ENCODE measurements at regions not wholly inside any gene's neighbourhood (a gene's known extent, or its start where the extent isn't known, plus 50 kb on each side); places are given as distances from the start of the nearest gene placed in this dataset.
A peak's percentile ranks its signal among the peaks of the same experiment; 100 is the strongest.

DNA sequence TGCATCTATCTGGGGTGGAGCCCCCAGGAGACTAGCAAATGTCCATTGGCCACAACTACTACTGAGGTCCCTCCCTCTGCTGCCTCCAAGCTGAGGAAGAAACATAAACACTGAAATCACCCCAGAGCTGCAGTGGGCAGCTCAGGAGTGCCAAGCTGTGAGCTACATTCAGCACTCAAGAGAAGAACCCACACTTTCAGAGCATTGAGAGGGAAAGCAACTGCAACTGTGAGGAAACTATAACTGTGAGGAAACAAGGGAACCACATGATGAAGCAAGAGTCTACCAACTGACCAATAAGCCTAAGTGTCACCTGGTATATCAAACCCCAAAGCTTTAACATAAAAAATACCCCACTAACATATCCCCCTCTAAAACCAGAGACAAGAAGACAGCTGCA, 373.5 kb upstream of the TACR3 start:
- peaks cover 0 to 4% (median 0%) of the 10 kb centered on the region in 4 donors for H3K9me3 ChIP-seq
- ATAC-seq (no peak), DNase-seq (no peak)
- H3K36me3 ChIP-seq = no peaks in the 10 kb centered on the region
- intact Hi-C loops (cut with DNase I) = no loop called here
- H3K4me3 ChIP-seq = no peak overlapping the region
- H3K27ac ChIP-seq = no peak overlapping the region
- no peak for TF ChIP-seq CTCF (IDR thresholded peaks at IDR 0.05)
- TF ChIP-seq POLR2A (IDR thresholded peaks at IDR 0.05) = no peak
- H3K4me1 ChIP-seq = no peaks in the 10 kb centered on the region
- H3K27me3 ChIP-seq = no peaks in the 10 kb centered on the region

DNA sequence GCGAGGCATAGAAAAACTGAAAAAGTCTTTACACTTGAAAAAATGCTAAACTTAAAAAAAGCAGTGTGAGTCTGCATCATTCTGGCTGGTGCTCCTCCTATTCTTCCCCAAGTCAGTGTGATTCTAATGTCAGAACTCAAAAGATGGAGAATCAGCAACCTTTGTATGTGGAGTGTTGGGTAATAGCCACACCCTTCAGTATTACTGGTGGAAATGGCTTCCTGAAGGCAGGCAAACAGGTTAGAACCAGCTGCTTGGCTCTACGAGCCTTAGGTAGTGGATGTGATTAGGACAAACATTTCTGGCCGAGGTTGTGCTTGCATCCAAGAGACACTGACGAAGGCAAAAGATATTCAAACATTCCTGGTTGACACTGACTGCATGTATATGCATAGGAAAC, 353.4 kb upstream of the TACR3 start:
- H3K9me3 ChIP-seq = no peaks in the 10 kb centered on the region
- no peaks in the 10 kb centered on the region for H3K4me1 ChIP-seq
- DNase-seq (no peak), ATAC-seq (no peak)
- H3K27me3 ChIP-seq = no peaks in the 10 kb centered on the region
- intact Hi-C loops (cut with DNase I) = no loop called here
- 35% methylated on average over 4 of the region's 4 CpGs for WGBS (ENCODE audit: insufficient coverage, low coverage, low lambda C conversion rate, missing lambda C conversion rate)
- H3K4me3 ChIP-seq = no peak overlapping the region
- H3K36me3 ChIP-seq = no peaks in the 10 kb centered on the region
- no peak for TF ChIP-seq POLR2A (IDR thresholded peaks at IDR 0.05)
- TF ChIP-seq CTCF (IDR thresholded peaks at IDR 0.05) = no peak
- no peak overlapping the region for H3K27ac ChIP-seq

- no peaks in the 10 kb centered on the region for H3K36me3 ChIP-seq
- no peaks in the 10 kb centered on the region for H3K27me3 ChIP-seq
- ATAC-seq (no peak), DNase-seq (no peak)
- WGBS (ENCODE audit: insufficient coverage, low coverage, low lambda C conversion rate, missing lambda C conversion rate) = 72% methylated on average over 2 of the region's 2 CpGs
- no peak for TF ChIP-seq POLR2A (IDR thresholded peaks at IDR 0.05)
- TF ChIP-seq CTCF (IDR thresholded peaks at IDR 0.05) = no peak
- H3K27ac ChIP-seq = no peak overlapping the region
- no peaks in the 10 kb centered on the region for H3K9me3 ChIP-seq
- intact Hi-C loops (cut with DNase I) = loop anchor here in 1 of 2 donors (10.0 kb wide), 1 partner anchor 468 kb away; no protein-coding TSS in a partner anchor
- no peak overlapping the region for H3K4me3 ChIP-seq
- H3K4me1 ChIP-seq = no peaks in the 10 kb centered on the region
Observed at GRCh38 chr4:104066533-104066932, 346.7 kb upstream of the TACR3 start.

DNA sequence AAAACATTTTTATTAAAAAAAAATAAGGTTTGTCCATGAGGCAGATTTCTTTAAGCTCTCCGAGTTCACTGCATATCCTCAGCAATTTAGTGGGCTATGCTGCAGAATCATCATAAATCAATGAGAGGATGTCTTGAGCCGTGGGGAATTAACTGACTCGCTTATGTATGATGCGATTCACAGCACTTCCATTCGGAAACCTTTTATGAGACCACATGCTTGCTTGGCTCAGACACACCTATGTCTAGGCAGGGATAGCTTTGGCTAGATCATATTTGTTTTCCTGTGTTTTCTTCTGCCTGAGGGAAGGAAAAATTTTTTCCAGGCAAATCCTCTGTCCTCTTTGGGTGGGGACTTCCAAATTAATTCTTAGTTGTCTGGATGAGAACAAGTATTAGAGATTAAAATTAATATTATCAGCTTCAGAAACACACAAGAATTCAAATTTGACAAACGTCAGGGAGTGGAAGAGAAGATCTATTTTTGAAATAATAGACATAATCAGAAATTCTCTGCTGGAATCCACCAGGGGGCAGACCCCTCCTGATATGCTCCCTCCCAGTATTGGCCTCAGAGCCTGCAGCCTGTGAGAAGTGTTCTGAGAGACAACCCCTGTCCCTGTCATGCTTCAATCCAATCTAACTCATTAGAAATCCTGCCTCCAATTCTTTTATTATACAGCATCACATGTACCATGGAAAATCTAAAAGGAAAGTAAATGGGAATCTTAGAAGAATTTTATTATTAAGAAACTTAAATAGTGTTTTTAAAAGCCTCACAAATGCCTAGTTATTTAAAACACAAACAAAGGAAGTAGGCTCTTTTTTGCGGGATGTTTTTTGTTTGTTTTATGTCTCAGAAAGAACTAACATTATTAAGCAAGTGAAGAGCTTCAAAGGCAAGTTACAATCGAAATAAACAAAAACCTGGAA, 345.1 kb upstream of the TACR3 start:
- peak; percentile 52 to 70 (median 67) for DNase-seq
- 39% methylated on average over 8 of the region's 8 CpGs for WGBS (ENCODE audit: insufficient coverage, low coverage, low lambda C conversion rate, missing lambda C conversion rate)

More for the DNA sequence above, 345.1 kb upstream of the TACR3 start:
- Histone ChIP-seq H3K27ac (no peak overlapping the region), H3K4me3 (no peak overlapping the region), H3K27me3 (no peaks in the 10 kb centered on the region), H3K9me3 (no peaks in the 10 kb centered on the region), H3K36me3 (no peaks in the 10 kb centered on the region), H3K4me1 (no peaks in the 10 kb centered on the region)
- TF ChIP-seq POLR2A (IDR thresholded peaks at IDR 0.05) (no peak), CTCF (IDR thresholded peaks at IDR 0.05) (peak; percentile 64 to 74 (median 68))
- peak; percentile 99 to 100 (median 100) for ATAC-seq
- intact Hi-C loops (cut with DNase I) = loop anchor here in 1 of 2 donors (10.0 kb wide), 1 partner anchor 470 kb away; no protein-coding TSS in a partner anchor
